HCT116 (cell line): ENCODE measurements at regions not wholly inside any gene's neighbourhood (a gene's known extent, or its start where the extent isn't known, plus 50 kb on each side); places are given as distances from the start of the nearest gene placed in this dataset.

Source experiments
- ATAC-seq: fragments of 200-7000 bp; cut with Tn5 transposase; 2 replicates; pipeline ENCODE4 v1.9.1; 2020; ENCODE audit warnings: mild to moderate bottlenecking, moderate library complexity
- BruUV-seq: library from RNA; stranded (reverse); fragments of 400-500 nt; replicated peaks from 2 replicates; lab custom pipeline; 2021; lab: Mats Ljungman, UMichigan
- CTCF ChIA-PET: fragments of 300-600 bp; sonication (Branson Sonifier 250); formaldehyde crosslinking; loops from one replicate; lab custom pipeline; 2021; ENCODE audit warnings: antibody characterized with exemption; lab: Charles Lee
- POLR2A ChIA-PET: fragments of 300-600, 350-600 bp; sonication (Branson Sonifier 250); formaldehyde crosslinking; loops from one replicate; lab custom pipeline; 2021; ENCODE audit warnings: antibody characterized with exemption; lab: Charles Lee
- RAD21 ChIA-PET, 2 experiments: fragments of 300-600 bp; sonication (Branson Sonifier 250); formaldehyde crosslinking; loops; one replicate each; lab custom pipeline; 2023; ENCODE audit warnings: low total read pairs in 2 of 2; ENCODE audit not compliant: uncharacterized antibody in 2 of 2, unreplicated experiment in 2 of 2, low non-redundant PET in 1 of 2; lab: Charles Lee
- DNase-seq: peaks from one replicate; pipeline ENCODE4 v3.0.0-alpha.2; 2010; ENCODE audit warnings: low read depth, low spot score
- H2AFZ ChIP-seq: fragments of 200-600 bp; shearing (Covaris generic), sonication (generic); 2 replicates; pipeline ENCODE4 v1.6.1; 2017; ENCODE audit warnings: low read depth, mixed run types, mixed read lengths, antibody characterized with exemption, low read length; ENCODE audit not compliant: poor library complexity, severe bottlenecking
- H3K27ac ChIP-seq: 2 replicates; pipeline ENCODE4 v1.5.1; 2012; ENCODE audit warnings: low read depth, low read length
- H3K27me3 ChIP-seq: fragments of 200-600 bp; sonication (generic); 2 replicates; pipeline ENCODE4 v1.6.1; 2016; ENCODE audit warnings: mixed run types, low read length, mixed read lengths; ENCODE audit not compliant: insufficient read depth
- H3K36me3 ChIP-seq, 2 experiments: fragments of 200-500 bp in 1 of 2; fragments of 200-600 bp in 1 of 2; sonication (Bioruptor generic) in 1 of 2; sonication (generic) in 1 of 2; 2 replicates each; pipeline versions ENCODE4 v1.5.1 to v1.6.1; 2014 to 2016; ENCODE audit warnings: low read length in 2 of 2, inconsistent platforms in 1 of 2, mixed read lengths in 1 of 2, mixed run types in 1 of 2; ENCODE audit not compliant: insufficient read depth in 2 of 2, control insufficient read depth in 1 of 2
- H3K4me1 ChIP-seq, 2 experiments: fragments of 200-600 bp in 1 of 2; sonication (generic) in 1 of 2; 2 replicates each; pipeline versions ENCODE4 v1.5.1 to v1.6.1; 2012 to 2017; ENCODE audit warnings: low read length in 2 of 2, inconsistent platforms in 1 of 2, mild to moderate bottlenecking in 1 of 2, mixed read lengths in 1 of 2, mixed run types in 1 of 2, moderate library complexity in 1 of 2; ENCODE audit not compliant: insufficient read depth in 2 of 2, control insufficient read depth in 1 of 2
- H3K4me2 ChIP-seq: fragments of 200-600 bp; sonication (generic); 2 replicates; pipeline ENCODE4 v1.6.1; 2017; ENCODE audit warnings: mixed run types, low read length, mixed read lengths
- H3K4me3 ChIP-seq, 2 experiments: fragments of 200-600 bp in 1 of 2; sonication (generic) in 1 of 2; replicated peaks in 1 of 2; 2 replicates each; pipeline ENCODE4 v1.5.1; 2011 to 2016; ENCODE audit warnings: low read length in 2 of 2, control low read depth in 1 of 2, low read depth in 1 of 2, mild to moderate bottlenecking in 1 of 2, mixed read lengths in 1 of 2, mixed run types in 1 of 2
- H3K79me2 ChIP-seq: fragments of 200-600 bp; sonication (generic); 2 replicates; pipeline ENCODE4 v1.6.1; 2017; ENCODE audit warnings: mild to moderate bottlenecking, mixed run types, low read length, moderate library complexity, mixed read lengths; ENCODE audit not compliant: insufficient read depth
- H3K9ac ChIP-seq: fragments of 200-600 bp; sonication (generic); 2 replicates; pipeline ENCODE4 v1.6.1; 2016; ENCODE audit warnings: low read length, mixed read lengths
- H3K9me2 ChIP-seq: fragments of 200-600 bp; sonication (generic), shearing (Covaris generic); 2 replicates; pipeline ENCODE4 v1.6.1; 2017; ENCODE audit warnings: mixed run types, mild to moderate bottlenecking, moderate library complexity; ENCODE audit not compliant: insufficient read depth
- H3K9me3 ChIP-seq, 2 experiments: fragments of 200-500 bp in 1 of 2; fragments of 200-600 bp in 1 of 2; sonication (Bioruptor generic) in 1 of 2; sonication (generic) in 1 of 2; 2 replicates each; pipeline ENCODE4 v1.6.1; 2014 to 2017; ENCODE audit warnings: low read length in 2 of 2, mixed read lengths in 2 of 2, inconsistent platforms in 1 of 2, low read depth in 1 of 2, mild to moderate bottlenecking in 1 of 2, mixed run types in 1 of 2, moderate library complexity in 1 of 2; ENCODE audit not compliant: control insufficient read depth in 1 of 2, insufficient read depth in 1 of 2
- H4K20me1 ChIP-seq: fragments of 200-600 bp; sonication (generic), shearing (Covaris generic); 2 replicates; pipeline ENCODE4 v1.6.1; 2017; ENCODE audit warnings: mixed run types, mild to moderate bottlenecking, moderate library complexity; ENCODE audit not compliant: insufficient read depth
- CBX3 ChIP-seq: IDR thresholded peaks from 2 replicates; pipeline ENCODE4 v1.6.1; 2012; ENCODE audit warnings: low read depth
- CEBPB ChIP-seq: IDR thresholded peaks from 2 replicates; pipeline ENCODE4 v1.6.1; 2012; ENCODE audit warnings: low read depth
- CTCF ChIP-seq, 3 experiments: fragments of 200-600 bp in 1 of 3; sonication (generic) in 1 of 3; IDR thresholded peaks in 2 of 3; conservative IDR thresholded peaks in 1 of 3; 2 replicates each; pipeline ENCODE4 v1.5.1; 2012 to 2017; ENCODE audit warnings: low read depth in 2 of 3, low read length in 2 of 3, antibody characterized with exemption in 1 of 3, borderline replicate concordance in 1 of 3, control low read depth in 1 of 3, mild to moderate bottlenecking in 1 of 3, mixed read lengths in 1 of 3, mixed run types in 1 of 3, moderate library complexity in 1 of 3; ENCODE audit not compliant: insufficient read depth in 1 of 3
- EGR1 ChIP-seq: IDR thresholded peaks from 2 replicates; pipeline ENCODE4 v1.6.1; 2012; ENCODE audit warnings: low read depth
- ELF1 ChIP-seq: IDR thresholded peaks from 2 replicates; pipeline ENCODE4 v1.6.1; 2012; ENCODE audit warnings: low read depth, borderline replicate concordance
- EZH2 ChIP-seq: fragments of 200-600 bp; sonication (generic); IDR thresholded peaks from 2 replicates; pipeline ENCODE4 v1.6.1; 2017; ENCODE audit warnings: antibody characterized with exemption, mixed run types
- EZH2phosphoT487 ChIP-seq: fragments of 200-600 bp; IDR thresholded peaks from 2 replicates; pipeline ENCODE4 v1.6.1; 2018; ENCODE audit warnings: antibody characterized with exemption, borderline replicate concordance
- FOSL1 ChIP-seq: IDR thresholded peaks from 2 replicates; pipeline ENCODE4 v1.6.1; 2012; ENCODE audit warnings: low read depth
- JUND ChIP-seq: IDR thresholded peaks from 2 replicates; pipeline ENCODE4 v1.6.1; 2012
- MAX ChIP-seq: IDR thresholded peaks from 2 replicates; pipeline ENCODE4 v1.6.1; 2012
- POLR2A ChIP-seq: IDR thresholded peaks from 2 replicates; pipeline ENCODE4 v1.7.0; 2011; ENCODE audit warnings: borderline replicate concordance; ENCODE audit not compliant: insufficient read depth, insufficient read length; ENCODE audit errors: extremely low read depth
- POLR2AphosphoS5 ChIP-seq: IDR thresholded peaks from 2 replicates; pipeline ENCODE4 v1.6.1; 2011; ENCODE audit warnings: mild to moderate bottlenecking, low read depth, low read length, moderate library complexity
- REST ChIP-seq: IDR thresholded peaks from 2 replicates; pipeline ENCODE4 v1.6.1; 2012; ENCODE audit warnings: low read depth
- SIN3A ChIP-seq: IDR thresholded peaks from 2 replicates; pipeline ENCODE4 v1.6.1; 2012; ENCODE audit warnings: low read depth
- SRF ChIP-seq: IDR thresholded peaks from 2 replicates; pipeline ENCODE4 v1.6.1; 2012; ENCODE audit warnings: low read depth
- YY1 ChIP-seq: IDR thresholded peaks from 2 replicates; pipeline ENCODE4 v1.6.1; 2011; ENCODE audit warnings: low read length, low read depth, moderate library complexity, mild to moderate bottlenecking; ENCODE audit not compliant: insufficient replicate concordance; ENCODE audit errors: extremely low read depth
- ZNF274 ChIP-seq: fragments of 200-500 bp; sonication (Bioruptor generic); IDR thresholded peaks from 2 replicates; pipeline ENCODE4 v1.6.1; 2014; ENCODE audit warnings: mild to moderate bottlenecking, low read depth, low read length, inconsistent platforms
- intact Hi-C: fragments of 100-400 bp; cut with micrococcal nuclease; formaldehyde crosslinking; loops from 2 replicates; pipeline ENCODE4 v1.10.0; 2022
- TF ChIP-seq, protein P1 (sequence below): IDR thresholded peaks from 2 replicates; pipeline ENCODE4 v1.6.1; 2011; ENCODE audit warnings: mild to moderate bottlenecking, low read length, moderate library complexity; ENCODE audit not compliant: insufficient replicate concordance; ENCODE audit errors: extremely low read depth
- TF ChIP-seq, protein P2 (sequence below): IDR thresholded peaks from 2 replicates; pipeline ENCODE4 v1.6.1; 2012

- intact Hi-C loops = no loop called here
- H3K36me3 ChIP-seq = no peaks in the 10 kb centered on the region
- TF ChIP-seq REST (no peak), CTCF (IDR thresholded peaks at IDR 0.05 in 2 of 3, conservative IDR thresholded peaks at IDR 0.05 in 1 of 3; ENCODE audit: borderline replicate concordance in 1 of 3, insufficient read depth in 1 of 3, low read depth in 2 of 3, low read length in 2 of 3) (no peak), EZH2phosphoT487 (no peak), SIN3A (no peak), CEBPB (no peak), POLR2AphosphoS5 (no peak), EZH2 (no peak), ZNF274 (no peak), MAX (no peak), FOSL1 (no peak), JUND (no peak), EGR1 (no peak), ELF1 (no peak), YY1 (no peak), POLR2A (no peak), CBX3 (no peak), SRF (no peak)
- TF ChIP-seq, protein P1, sequence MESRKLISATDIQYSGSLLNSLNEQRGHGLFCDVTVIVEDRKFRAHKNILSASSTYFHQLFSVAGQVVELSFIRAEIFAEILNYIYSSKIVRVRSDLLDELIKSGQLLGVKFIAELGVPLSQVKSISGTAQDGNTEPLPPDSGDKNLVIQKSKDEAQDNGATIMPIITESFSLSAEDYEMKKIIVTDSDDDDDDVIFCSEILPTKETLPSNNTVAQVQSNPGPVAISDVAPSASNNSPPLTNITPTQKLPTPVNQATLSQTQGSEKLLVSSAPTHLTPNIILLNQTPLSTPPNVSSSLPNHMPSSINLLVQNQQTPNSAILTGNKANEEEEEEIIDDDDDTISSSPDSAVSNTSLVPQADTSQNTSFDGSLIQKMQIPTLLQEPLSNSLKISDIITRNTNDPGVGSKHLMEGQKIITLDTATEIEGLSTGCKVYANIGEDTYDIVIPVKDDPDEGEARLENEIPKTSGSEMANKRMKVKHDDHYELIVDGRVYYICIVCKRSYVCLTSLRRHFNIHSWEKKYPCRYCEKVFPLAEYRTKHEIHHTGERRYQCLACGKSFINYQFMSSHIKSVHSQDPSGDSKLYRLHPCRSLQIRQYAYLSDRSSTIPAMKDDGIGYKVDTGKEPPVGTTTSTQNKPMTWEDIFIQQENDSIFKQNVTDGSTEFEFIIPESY = no peak
- TF ChIP-seq, protein P2, sequence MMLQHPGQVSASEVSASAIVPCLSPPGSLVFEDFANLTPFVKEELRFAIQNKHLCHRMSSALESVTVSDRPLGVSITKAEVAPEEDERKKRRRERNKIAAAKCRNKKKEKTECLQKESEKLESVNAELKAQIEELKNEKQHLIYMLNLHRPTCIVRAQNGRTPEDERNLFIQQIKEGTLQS = no peak
- no peaks in the 10 kb centered on the region for H3K4me1 ChIP-seq
- ChIA-PET RAD21 (no interaction called here), POLR2A (no interaction called here), CTCF (no interaction called here)
- no peak overlapping the region for H2AFZ ChIP-seq
- peaks cover 12% of the 10 kb centered on the region; the same call in 1 of the 2 replicates for H3K27me3 ChIP-seq
- no peak overlapping the region for H3K27ac ChIP-seq
- DNase-seq = no peak
- no peak for ATAC-seq
- H3K79me2 ChIP-seq = no peaks in the 10 kb centered on the region
- no peak overlapping the region for H3K9ac ChIP-seq
- H3K4me2 ChIP-seq = no peak overlapping the region
- H3K4me3 ChIP-seq = no peak overlapping the region
- H3K9me2 ChIP-seq = no peaks in the 10 kb centered on the region
- BruUV-seq = no TSS peak
- no peaks in the 10 kb centered on the region for H4K20me1 ChIP-seq
- H3K9me3 ChIP-seq = no peaks in the 10 kb centered on the region
Observed at GRCh38 chr2:217681791-217682190, 321.0 kb downstream of the TNS1 start.
